ENCODE measurements at regions not wholly inside any gene's neighbourhood (a gene's known extent, or its start where the extent isn't known, plus 50 kb on each side); places are given as distances from the start of the nearest gene placed in this dataset.

DNA sequence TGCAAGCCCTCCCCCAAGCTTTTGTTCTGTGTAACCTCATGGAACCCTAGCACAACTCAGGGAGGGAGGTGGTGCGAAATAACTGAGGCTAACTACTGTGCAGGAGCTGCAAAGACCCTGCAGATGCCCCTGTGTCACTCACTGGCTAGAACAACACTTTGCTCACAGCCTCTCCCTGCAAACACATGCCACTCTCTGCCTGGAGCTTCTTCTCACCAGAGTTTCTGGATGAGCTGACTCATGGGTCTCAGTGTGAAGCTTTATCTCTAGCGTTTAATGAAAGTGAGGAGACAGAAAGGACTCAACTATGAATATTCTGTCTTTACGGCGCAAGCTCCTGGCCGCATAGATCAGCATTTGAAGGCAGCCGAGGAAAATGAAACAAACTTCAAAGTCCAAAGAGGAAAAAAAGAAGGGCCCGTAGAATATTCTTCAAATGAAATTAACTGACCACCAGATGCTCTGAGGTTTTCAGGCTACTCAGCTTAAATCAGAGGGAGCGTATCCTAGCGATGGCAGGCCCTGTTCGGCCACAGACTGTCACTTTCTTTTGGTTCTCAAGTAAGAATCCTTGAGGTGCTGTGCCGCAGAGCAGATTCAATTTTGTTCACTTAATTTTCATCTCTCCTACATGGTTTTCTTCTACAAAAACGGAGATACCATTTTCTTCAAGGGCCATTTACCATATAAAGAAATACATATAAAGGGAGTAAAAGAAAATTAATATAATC lies 77.7 kb upstream of the TAS2R1 start:
- Histone ChIP-seq H3K27me3 (no peaks in the 10 kb centered on the region), H2AFZ (no peak overlapping the region), H3K4me3 (no peak overlapping the region), H4K20me1 (ENCODE audit: insufficient read depth, poor library complexity, severe bottlenecking) (no peaks in the 10 kb centered on the region), H3K9me3 (ENCODE audit: low read depth) (no peaks in the 10 kb centered on the region), H3K79me2 (no peaks in the 10 kb centered on the region), H3K4me1 (ENCODE audit: insufficient read depth) (no peaks in the 10 kb centered on the region), H3K27ac (no peak overlapping the region), H3K9me2 (replicated peaks; ENCODE audit: insufficient read depth) (no peaks in the 10 kb centered on the region), H3K4me2 (no peak overlapping the region), H3K36me3 (replicated peaks; ENCODE audit: insufficient read depth, low read depth) (no peaks in the 10 kb centered on the region)
- DNase-seq (ENCODE audit: low spot score), result no peak
- 80% methylated on average over 12 of the region's 12 CpGs for WGBS (ENCODE audit: low lambda C conversion rate, missing lambda C conversion rate)
- no peak for TF ChIP-seq EZH2 (IDR thresholded peaks at IDR 0.05; ENCODE audit: borderline replicate concordance)
- TF ChIP-seq, protein P1, sequence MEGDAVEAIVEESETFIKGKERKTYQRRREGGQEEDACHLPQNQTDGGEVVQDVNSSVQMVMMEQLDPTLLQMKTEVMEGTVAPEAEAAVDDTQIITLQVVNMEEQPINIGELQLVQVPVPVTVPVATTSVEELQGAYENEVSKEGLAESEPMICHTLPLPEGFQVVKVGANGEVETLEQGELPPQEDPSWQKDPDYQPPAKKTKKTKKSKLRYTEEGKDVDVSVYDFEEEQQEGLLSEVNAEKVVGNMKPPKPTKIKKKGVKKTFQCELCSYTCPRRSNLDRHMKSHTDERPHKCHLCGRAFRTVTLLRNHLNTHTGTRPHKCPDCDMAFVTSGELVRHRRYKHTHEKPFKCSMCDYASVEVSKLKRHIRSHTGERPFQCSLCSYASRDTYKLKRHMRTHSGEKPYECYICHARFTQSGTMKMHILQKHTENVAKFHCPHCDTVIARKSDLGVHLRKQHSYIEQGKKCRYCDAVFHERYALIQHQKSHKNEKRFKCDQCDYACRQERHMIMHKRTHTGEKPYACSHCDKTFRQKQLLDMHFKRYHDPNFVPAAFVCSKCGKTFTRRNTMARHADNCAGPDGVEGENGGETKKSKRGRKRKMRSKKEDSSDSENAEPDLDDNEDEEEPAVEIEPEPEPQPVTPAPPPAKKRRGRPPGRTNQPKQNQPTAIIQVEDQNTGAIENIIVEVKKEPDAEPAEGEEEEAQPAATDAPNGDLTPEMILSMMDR (IDR thresholded peaks at IDR 0.05; ENCODE audit: poor library complexity), result no peak
- no peak for TF ChIP-seq EZH2phosphoT487 (IDR thresholded peaks at IDR 0.05; ENCODE audit: low read depth, severe bottlenecking, unreplicated experiment)

DNA sequence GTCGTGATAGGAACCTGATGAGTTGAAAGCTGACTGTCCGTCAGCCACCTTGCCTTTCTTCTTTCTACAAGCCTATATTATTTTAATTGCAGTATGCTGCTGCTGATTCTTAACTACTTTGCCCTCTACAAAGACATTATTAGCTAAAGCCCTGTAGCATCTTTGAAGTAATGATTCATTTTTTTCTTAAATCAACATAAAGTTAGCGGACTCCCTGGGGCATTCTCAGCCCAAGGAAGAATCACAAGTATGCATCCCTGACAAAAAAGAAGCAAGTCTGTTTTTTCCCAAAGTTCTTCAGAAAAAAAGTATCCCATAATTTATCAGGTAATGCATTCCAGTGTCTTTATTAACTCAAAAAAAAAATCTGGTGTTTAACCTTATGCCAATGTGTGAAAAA lies 69.5 kb upstream of the TAS2R1 start:
- Histone ChIP-seq H3K27ac (no peak overlapping the region), H3K4me3 (no peak overlapping the region), H3K9me2 (replicated peaks; ENCODE audit: insufficient read depth) (no peaks in the 10 kb centered on the region), H3K27me3 (no peaks in the 10 kb centered on the region), H3K36me3 (replicated peaks; ENCODE audit: insufficient read depth, low read depth) (no peaks in the 10 kb centered on the region), H3K4me2 (no peak overlapping the region), H3K4me1 (ENCODE audit: insufficient read depth) (peaks cover 5% of the 10 kb centered on the region), H3K9me3 (ENCODE audit: low read depth) (no peaks in the 10 kb centered on the region), H4K20me1 (ENCODE audit: insufficient read depth, poor library complexity, severe bottlenecking) (no peaks in the 10 kb centered on the region), H2AFZ (no peak overlapping the region), H3K79me2 (no peaks in the 10 kb centered on the region)
- no peak for DNase-seq (ENCODE audit: low spot score)
- WGBS (ENCODE audit: low lambda C conversion rate, missing lambda C conversion rate), result 56% methylated on average over 3 of the region's 3 CpGs
- TF ChIP-seq, protein P1 (IDR thresholded peaks at IDR 0.05; ENCODE audit: poor library complexity), result no peak
- TF ChIP-seq EZH2phosphoT487 (IDR thresholded peaks at IDR 0.05; ENCODE audit: low read depth, severe bottlenecking, unreplicated experiment), result no peak
- TF ChIP-seq EZH2 (IDR thresholded peaks at IDR 0.05; ENCODE audit: borderline replicate concordance), result no peak

DNA sequence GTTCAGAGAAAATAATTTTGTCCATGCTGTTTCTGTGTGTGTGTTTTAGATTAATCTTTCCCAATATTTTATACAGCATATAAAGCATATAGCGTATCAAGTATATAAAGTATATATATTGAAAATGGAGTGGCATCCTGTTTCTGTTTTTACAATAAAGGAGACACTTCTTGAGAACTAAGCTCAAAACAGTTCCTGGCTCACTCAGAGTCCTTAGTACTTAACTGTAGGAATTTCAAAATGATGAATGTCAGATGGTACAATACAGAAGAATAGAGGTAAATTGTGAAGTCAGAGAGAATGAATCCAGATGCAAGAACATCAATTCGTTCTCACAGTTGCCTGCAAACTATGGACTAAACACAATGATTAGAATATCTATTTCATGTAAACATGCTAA lies 68.7 kb upstream of the TAS2R1 start:
- Histone ChIP-seq H3K36me3 (replicated peaks; ENCODE audit: insufficient read depth, low read depth) (no peaks in the 10 kb centered on the region), H3K9me2 (replicated peaks; ENCODE audit: insufficient read depth) (no peaks in the 10 kb centered on the region), H3K4me3 (no peak overlapping the region), H3K79me2 (no peaks in the 10 kb centered on the region), H3K27ac (no peak overlapping the region), H3K9me3 (ENCODE audit: low read depth) (no peaks in the 10 kb centered on the region), H3K4me1 (ENCODE audit: insufficient read depth) (peaks cover 5% of the 10 kb centered on the region), H3K4me2 (peak overlapping the region; percentile 45), H2AFZ (no peak overlapping the region), H3K27me3 (no peaks in the 10 kb centered on the region), H4K20me1 (ENCODE audit: insufficient read depth, poor library complexity, severe bottlenecking) (no peaks in the 10 kb centered on the region)
- TF ChIP-seq EZH2phosphoT487 (IDR thresholded peaks at IDR 0.05; ENCODE audit: low read depth, severe bottlenecking, unreplicated experiment), result no peak
- no peak for TF ChIP-seq EZH2 (IDR thresholded peaks at IDR 0.05; ENCODE audit: borderline replicate concordance)
- TF ChIP-seq, protein P1 (IDR thresholded peaks at IDR 0.05; ENCODE audit: poor library complexity), result no peak
- DNase-seq (ENCODE audit: low spot score), result no peak
- WGBS (ENCODE audit: low lambda C conversion rate, missing lambda C conversion rate), result 65% methylated on average over 2 of the region's 2 CpGs

Measured in hepatocyte (in vitro differentiated cells).